ENCODE measurements at regions not wholly inside any gene's neighbourhood (a gene's known extent, or its start where the extent isn't known, plus 50 kb on each side); places are given as distances from the start of the nearest gene placed in this dataset.

GRCh38 chr6:146955570-146955969, 248.6 kb upstream of the STXBP5 start:
- H3K9ac ChIP-seq (ENCODE audit: low read depth in 1 of 2, low read length in 2 of 2): no peak overlapping the region
- H3K4me3 ChIP-seq (ENCODE audit: low read depth in 1 of 3, low read length in 3 of 3): no peak overlapping the region
- no peaks in the 10 kb centered on the region for H3K27me3 ChIP-seq (ENCODE audit: control insufficient read depth in 4 of 4, insufficient read depth in 4 of 4, low read length in 3 of 4)
- H3K27ac ChIP-seq (ENCODE audit: low read depth in 1 of 2, low read length in 2 of 2): no peak overlapping the region
- H3K9me3 ChIP-seq (ENCODE audit: control insufficient read depth in 4 of 4, low read length in 3 of 4): no peaks in the 10 kb centered on the region
- peaks cover 0 to 2% (median 0%) of the 10 kb centered on the region in 4 donors for H3K4me1 ChIP-seq (ENCODE audit: control insufficient read depth in 4 of 4, insufficient read depth in 4 of 4, low read length in 3 of 4)
- TF ChIP-seq EGR1 (IDR thresholded peaks at IDR 0.05; ENCODE audit: low read depth in 2 of 2) (no peak), TAF1 (conservative IDR thresholded peaks at IDR 0.05) (no peak), YY1 (IDR thresholded peaks at IDR 0.05) (no peak), FOXA1 (IDR thresholded peaks at IDR 0.05) (no peak), HNF4A (conservative IDR thresholded peaks at IDR 0.05) (no peak), RXRA (IDR thresholded peaks at IDR 0.05) (no peak), JUND (IDR thresholded peaks at IDR 0.05) (no peak), ATF3 (IDR thresholded peaks at IDR 0.05) (no peak), CTCF (IDR thresholded peaks at IDR 0.05; ENCODE audit: low read depth, low read length, missing input control) (no peak), NR2F2 (IDR thresholded peaks at IDR 0.05) (no peak), MAX (IDR thresholded peaks at IDR 0.05) (no peak), SP1 (IDR thresholded peaks at IDR 0.05) (no peak), FOXA2 (IDR thresholded peaks at IDR 0.05) (no peak)
- no peaks in the 10 kb centered on the region for H3K36me3 ChIP-seq (ENCODE audit: control insufficient read depth in 4 of 4, insufficient read depth in 3 of 4, low read depth in 1 of 4, low read length in 3 of 4)
- DNase-seq (ENCODE audit: low spot score): no peak

GRCh38 chr6:146957181-146958093, 246.8 kb upstream of the STXBP5 start:
- no peaks in the 10 kb centered on the region for H3K9me3 ChIP-seq (ENCODE audit: control insufficient read depth in 4 of 4, low read length in 3 of 4)
- no peaks in the 10 kb centered on the region for H3K36me3 ChIP-seq (ENCODE audit: control insufficient read depth in 4 of 4, insufficient read depth in 3 of 4, low read depth in 1 of 4, low read length in 3 of 4)
- no peak overlapping the region for H3K4me3 ChIP-seq (ENCODE audit: low read depth in 1 of 3, low read length in 3 of 3)
- H3K27me3 ChIP-seq (ENCODE audit: control insufficient read depth in 4 of 4, insufficient read depth in 4 of 4, low read length in 3 of 4): no peaks in the 10 kb centered on the region
- no peaks in the 10 kb centered on the region for H3K4me1 ChIP-seq (ENCODE audit: control insufficient read depth in 4 of 4, insufficient read depth in 4 of 4, low read length in 3 of 4)
- WGBS: 78% methylated on average over 5 of the region's 5 CpGs
- H3K9ac ChIP-seq (ENCODE audit: low read depth in 1 of 2, low read length in 2 of 2): no peak overlapping the region
- DNase-seq (ENCODE audit: low spot score): no peak
- TF ChIP-seq RXRA (IDR thresholded peaks at IDR 0.05) (no peak), GABPA (IDR thresholded peaks at IDR 0.05 in 1 of 2, conservative IDR thresholded peaks at IDR 0.05 in 1 of 2) (no peak), RAD21 (IDR thresholded peaks at IDR 0.05) (no peak), ZBTB33 (IDR thresholded peaks at IDR 0.05) (no peak), NR2F2 (IDR thresholded peaks at IDR 0.05) (no peak), YY1 (IDR thresholded peaks at IDR 0.05) (no peak), HNF4A (conservative IDR thresholded peaks at IDR 0.05) (no peak), MAX (IDR thresholded peaks at IDR 0.05) (no peak), CTCF (IDR thresholded peaks at IDR 0.05; ENCODE audit: low read depth, low read length, missing input control) (no peak), TAF1 (conservative IDR thresholded peaks at IDR 0.05) (no peak), FOXA1 (IDR thresholded peaks at IDR 0.05) (no peak), REST (IDR thresholded peaks at IDR 0.05) (no peak), JUND (IDR thresholded peaks at IDR 0.05) (no peak), HNF4G (IDR thresholded peaks at IDR 0.05) (no peak), SP1 (IDR thresholded peaks at IDR 0.05) (no peak), EGR1 (IDR thresholded peaks at IDR 0.05; ENCODE audit: low read depth in 2 of 2) (no peak), FOXA2 (IDR thresholded peaks at IDR 0.05) (no peak), ATF3 (IDR thresholded peaks at IDR 0.05) (no peak)
- no peak overlapping the region for H3K27ac ChIP-seq (ENCODE audit: low read depth in 1 of 2, low read length in 2 of 2)
